ENCODE measurements at regions not wholly inside any gene's neighbourhood (a gene's known extent, or its start where the extent isn't known, plus 50 kb on each side); places are given as distances from the start of the nearest gene placed in this dataset.

DNA sequence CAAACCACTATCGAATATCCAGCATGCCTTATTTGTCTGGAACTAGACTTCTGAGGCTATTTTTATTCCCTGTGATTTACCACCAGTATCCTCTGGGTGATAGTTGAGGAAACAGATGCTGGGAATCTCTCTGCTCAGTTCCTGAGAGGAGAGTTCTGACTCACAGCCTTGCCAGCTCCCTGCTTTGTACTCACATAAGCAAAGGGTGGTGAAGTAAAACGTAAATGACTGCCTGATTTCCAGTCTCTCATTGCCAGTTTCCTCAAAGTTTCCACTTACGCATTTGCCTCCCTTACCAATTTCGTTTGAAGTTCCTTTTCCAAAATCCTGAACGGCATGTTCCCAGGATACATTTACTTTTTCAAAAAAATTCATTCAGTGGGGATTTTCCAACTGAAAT lies 69.2 kb upstream of the HNRNPA3 start (continued):
- TF ChIP-seq ZNF19 (tag by site-specific recombination; IDR thresholded peaks at IDR 0.05; ENCODE audit: low read depth) = no peak

DNA sequence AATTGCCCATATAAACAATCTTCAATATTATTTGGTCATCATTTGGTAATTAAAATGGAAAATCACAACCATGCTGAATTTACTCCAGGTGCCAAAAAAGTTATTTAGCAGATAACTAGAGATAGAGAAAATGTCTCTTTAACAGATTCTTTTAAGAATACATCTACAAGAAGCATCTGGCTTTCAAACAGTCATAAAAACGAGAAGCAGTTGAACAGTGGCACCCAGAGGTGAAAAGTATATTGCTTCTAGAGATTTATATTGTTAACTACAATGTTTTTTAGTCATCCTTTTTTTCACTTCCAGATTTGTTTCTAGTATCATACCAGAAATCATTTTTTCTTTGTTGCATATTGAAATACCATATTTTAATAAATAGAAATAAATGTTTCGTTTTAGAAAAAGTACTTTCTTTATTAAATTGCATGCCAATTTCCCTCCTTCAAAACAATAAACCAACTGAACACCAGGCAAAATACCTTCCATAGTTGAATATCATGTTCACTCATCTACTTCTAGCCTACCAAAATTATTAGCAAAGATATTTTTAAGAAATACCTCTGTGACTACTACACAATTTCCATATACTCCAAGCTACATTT lies 65.4 kb upstream of the HNRNPA3 start:
- no peaks in the 10 kb centered on the region for H3K9me3 ChIP-seq (ENCODE audit: control insufficient read depth, insufficient read depth, low read depth, low read length)
- no peaks in the 10 kb centered on the region for H3K36me3 ChIP-seq (ENCODE audit: control insufficient read depth in 2 of 2, insufficient read depth in 1 of 2, low read length in 2 of 2)
- CTCF ChIA-PET = interaction anchor here (0.6 to 3.7 kb wide), 25 partner anchors 9 to 1058 kb away, joined by 3 to 39 read pairs (median 4); no protein-coding TSS in a partner anchor
- H3K4me3 ChIP-seq (ENCODE audit: low read depth, low read length) = no peak overlapping the region
- no peaks in the 10 kb centered on the region for H3K4me1 ChIP-seq (ENCODE audit: control insufficient read depth, insufficient read depth, low read length)
- TF ChIP-seq ZNF654 (tag by site-specific recombination; IDR thresholded peaks at IDR 0.05; ENCODE audit: low read depth) (peak; percentile 43; the same call in 1 of the 2 replicates), SCRT2 (tag by site-specific recombination; IDR thresholded peaks at IDR 0.05) (no peak), ZNF548 (tag by site-specific recombination; IDR thresholded peaks at IDR 0.05) (no peak), ZNF664 (tag by site-specific recombination; IDR thresholded peaks at IDR 0.05) (no peak), MZF1 (tag by site-specific recombination; IDR thresholded peaks at IDR 0.05; ENCODE audit: borderline replicate concordance) (no peak), ZBTB20 (tag by site-specific recombination; IDR thresholded peaks at IDR 0.05) (no peak), WT1 (tag by site-specific recombination; IDR thresholded peaks at IDR 0.05) (no peak), ZNF335 (tag by site-specific recombination; conservative IDR thresholded peaks at IDR 0.05) (no peak), ZNF629 (tag by site-specific recombination; IDR thresholded peaks at IDR 0.05) (no peak), ZNF571 (tag by site-specific recombination; IDR thresholded peaks at IDR 0.05) (no peak), ZNF211 (tag by site-specific recombination; IDR thresholded peaks at IDR 0.05; ENCODE audit: low read depth) (no peak), EGR2 (tag by site-specific recombination; IDR thresholded peaks at IDR 0.05; ENCODE audit: low read depth) (no peak), ZNF24 (tag by site-specific recombination; IDR thresholded peaks at IDR 0.05) (no peak), ZNF645 (tag by site-specific recombination; IDR thresholded peaks at IDR 0.05) (no peak)
- TF ChIP-seq, protein P1, sequence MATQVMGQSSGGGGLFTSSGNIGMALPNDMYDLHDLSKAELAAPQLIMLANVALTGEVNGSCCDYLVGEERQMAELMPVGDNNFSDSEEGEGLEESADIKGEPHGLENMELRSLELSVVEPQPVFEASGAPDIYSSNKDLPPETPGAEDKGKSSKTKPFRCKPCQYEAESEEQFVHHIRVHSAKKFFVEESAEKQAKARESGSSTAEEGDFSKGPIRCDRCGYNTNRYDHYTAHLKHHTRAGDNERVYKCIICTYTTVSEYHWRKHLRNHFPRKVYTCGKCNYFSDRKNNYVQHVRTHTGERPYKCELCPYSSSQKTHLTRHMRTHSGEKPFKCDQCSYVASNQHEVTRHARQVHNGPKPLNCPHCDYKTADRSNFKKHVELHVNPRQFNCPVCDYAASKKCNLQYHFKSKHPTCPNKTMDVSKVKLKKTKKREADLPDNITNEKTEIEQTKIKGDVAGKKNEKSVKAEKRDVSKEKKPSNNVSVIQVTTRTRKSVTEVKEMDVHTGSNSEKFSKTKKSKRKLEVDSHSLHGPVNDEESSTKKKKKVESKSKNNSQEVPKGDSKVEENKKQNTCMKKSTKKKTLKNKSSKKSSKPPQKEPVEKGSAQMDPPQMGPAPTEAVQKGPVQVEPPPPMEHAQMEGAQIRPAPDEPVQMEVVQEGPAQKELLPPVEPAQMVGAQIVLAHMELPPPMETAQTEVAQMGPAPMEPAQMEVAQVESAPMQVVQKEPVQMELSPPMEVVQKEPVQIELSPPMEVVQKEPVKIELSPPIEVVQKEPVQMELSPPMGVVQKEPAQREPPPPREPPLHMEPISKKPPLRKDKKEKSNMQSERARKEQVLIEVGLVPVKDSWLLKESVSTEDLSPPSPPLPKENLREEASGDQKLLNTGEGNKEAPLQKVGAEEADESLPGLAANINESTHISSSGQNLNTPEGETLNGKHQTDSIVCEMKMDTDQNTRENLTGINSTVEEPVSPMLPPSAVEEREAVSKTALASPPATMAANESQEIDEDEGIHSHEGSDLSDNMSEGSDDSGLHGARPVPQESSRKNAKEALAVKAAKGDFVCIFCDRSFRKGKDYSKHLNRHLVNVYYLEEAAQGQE (tag by site-specific recombination; IDR thresholded peaks at IDR 0.05) = no peak
- TF ChIP-seq, protein P2, sequence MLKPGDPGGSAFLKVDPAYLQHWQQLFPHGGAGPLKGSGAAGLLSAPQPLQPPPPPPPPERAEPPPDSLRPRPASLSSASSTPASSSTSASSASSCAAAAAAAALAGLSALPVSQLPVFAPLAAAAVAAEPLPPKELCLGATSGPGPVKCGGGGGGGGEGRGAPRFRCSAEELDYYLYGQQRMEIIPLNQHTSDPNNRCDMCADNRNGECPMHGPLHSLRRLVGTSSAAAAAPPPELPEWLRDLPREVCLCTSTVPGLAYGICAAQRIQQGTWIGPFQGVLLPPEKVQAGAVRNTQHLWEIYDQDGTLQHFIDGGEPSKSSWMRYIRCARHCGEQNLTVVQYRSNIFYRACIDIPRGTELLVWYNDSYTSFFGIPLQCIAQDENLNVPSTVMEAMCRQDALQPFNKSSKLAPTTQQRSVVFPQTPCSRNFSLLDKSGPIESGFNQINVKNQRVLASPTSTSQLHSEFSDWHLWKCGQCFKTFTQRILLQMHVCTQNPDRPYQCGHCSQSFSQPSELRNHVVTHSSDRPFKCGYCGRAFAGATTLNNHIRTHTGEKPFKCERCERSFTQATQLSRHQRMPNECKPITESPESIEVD (tag by site-specific recombination; IDR thresholded peaks at IDR 0.05) = peak; percentile 54; the same call in 1 of the 2 replicates
- H3K27ac ChIP-seq (ENCODE audit: extremely low read depth, low read depth, low read length) = no peak overlapping the region
- POLR2A ChIA-PET = no interaction called here
